SK-N-SH treated with all-trans-retinoic acid at 6 μM for 48 hours (cell line): ENCODE measurements at regions not wholly inside any gene's neighbourhood (a gene's known extent, or its start where the extent isn't known, plus 50 kb on each side); places are given as distances from the start of the nearest gene placed in this dataset.

ENCODE experiments used
- ARNTL ChIP-seq: fragments of 450-650 bp; formaldehyde crosslinking; IDR thresholded peaks from 2 replicates; pipeline ENCODE4 v1.5.0; 2020; ENCODE audit warnings: low read depth, mild to moderate bottlenecking, moderate library complexity, borderline replicate concordance
- CSDC2 ChIP-seq: fragments of 250-450 bp; sonication (Bioruptor Pico); IDR thresholded peaks from 2 replicates; pipeline ENCODE4 v1.5.0; 2020; ENCODE audit warnings: mild to moderate bottlenecking, moderate library complexity
- CSRNP3 ChIP-seq: fragments of 250-450 bp; sonication (Bioruptor Pico); IDR thresholded peaks from 2 replicates; pipeline ENCODE4 v1.5.1; 2021; ENCODE audit warnings: mild to moderate bottlenecking, moderate library complexity
- ESRRG ChIP-seq: fragments of 250-450 bp; sonication (Bioruptor Pico); IDR thresholded peaks from 2 replicates; pipeline ENCODE4 v1.6.1; 2021; ENCODE audit warnings: mild to moderate bottlenecking
- GLIS3 ChIP-seq: fragments of 250-450 bp; sonication (Bioruptor Pico); IDR thresholded peaks from 2 replicates; pipeline ENCODE4 v1.5.0; 2020; ENCODE audit warnings: mild to moderate bottlenecking, moderate library complexity
- ISL1 ChIP-seq: fragments of 250-450 bp; sonication (Bioruptor Pico); IDR thresholded peaks from 2 replicates; pipeline ENCODE4 v2.1.2; 2022; ENCODE audit warnings: mild to moderate bottlenecking, moderate library complexity
- PATZ1 ChIP-seq: fragments of 250-450 bp; sonication (Bioruptor Pico); IDR thresholded peaks from 2 replicates; pipeline ENCODE4 v1.8.0; 2020; ENCODE audit warnings: mild to moderate bottlenecking, moderate library complexity, borderline replicate concordance
- POU6F1 ChIP-seq: fragments of 250-450 bp; sonication (Bioruptor Pico); IDR thresholded peaks from 2 replicates; pipeline ENCODE4 v1.8.0; 2021; ENCODE audit warnings: low read depth, mild to moderate bottlenecking, moderate library complexity, borderline replicate concordance
- RARB ChIP-seq: fragments of 250-450 bp; sonication (Bioruptor Pico); IDR thresholded peaks from 2 replicates; pipeline ENCODE4 v1.8.0; 2021; ENCODE audit warnings: mild to moderate bottlenecking, moderate library complexity
- SNAI2 ChIP-seq: fragments of 250-450 bp; sonication (Bioruptor Pico); IDR thresholded peaks from 2 replicates; pipeline ENCODE4 v1.5.0; 2020; ENCODE audit warnings: mild to moderate bottlenecking, moderate library complexity
- ZC3H10 ChIP-seq: fragments of 250-450 bp; sonication (Bioruptor Pico); IDR thresholded peaks from 2 replicates; pipeline ENCODE4 v1.5.1; 2021; ENCODE audit warnings: mild to moderate bottlenecking, moderate library complexity
- ZFP30 ChIP-seq: fragments of 450-650 bp; formaldehyde crosslinking; IDR thresholded peaks from 2 replicates; pipeline ENCODE4 v1.5.0; 2022; ENCODE audit warnings: mild to moderate bottlenecking, moderate library complexity
- ZNF8 ChIP-seq: fragments of 450-650 bp; formaldehyde crosslinking; IDR thresholded peaks from 2 replicates; pipeline ENCODE4 v1.5.0; 2020; ENCODE audit warnings: mild to moderate bottlenecking, moderate library complexity

- TF ChIP-seq ZFP30 (CRISPR knock-in tag) (no peak), RARB (CRISPR knock-in tag) (no peak), CSRNP3 (CRISPR knock-in tag) (no peak), POU6F1 (no peak), ARNTL (CRISPR knock-in tag) (no peak), GLIS3 (CRISPR knock-in tag) (no peak), ZNF8 (CRISPR knock-in tag) (no peak), SNAI2 (CRISPR knock-in tag) (no peak), ISL1 (no peak), ESRRG (CRISPR knock-in tag) (no peak), PATZ1 (no peak), CSDC2 (CRISPR knock-in tag) (no peak), ZC3H10 (CRISPR knock-in tag) (no peak)
Measured at GRCh38 chr6:95321126-95321525, 256.2 kb upstream of the MANEA start.
